Gastrocnemius medialis (tissue), 4 donors: ENCODE measurements at regions not wholly inside any gene's neighbourhood (a gene's known extent, or its start where the extent isn't known, plus 50 kb on each side); places are given as distances from the start of the nearest gene placed in this dataset.

Experiments used
- ATAC-seq, 2 donors: fragments of 150-250 bp; one replicate each; pipeline ENCODE4 v1.9.1; 2016
- DNase-seq, 2 donors: peaks; one replicate each; pipeline ENCODE4 v3.0.0-alpha.2; 2019
- H3K27ac ChIP-seq, 4 donors: fragments of 200-600 bp; sonication (generic); 1 replicate in 1 of 4; 2 replicates in 3 of 4; pipeline ENCODE4 v1.5.1; 2016 to 2018; ENCODE audit warnings: mild to moderate bottlenecking in 2 of 4, moderate library complexity in 1 of 4
- H3K27me3 ChIP-seq, 3 donors: fragments of 200-600 bp; sonication (generic) in 2 of 3; 1 replicate in 1 of 3; 2 replicates in 2 of 3; pipeline versions ENCODE4 v1.5.1 to v1.6.0; 2016 to 2019; ENCODE audit warnings: mild to moderate bottlenecking in 1 of 3, moderate library complexity in 1 of 3
- H3K36me3 ChIP-seq, 2 donors: fragments of 200-600 bp; sonication (generic) in 1 of 2; one replicate each; pipeline ENCODE4 v1.5.1; 2017 to 2018
- H3K4me1 ChIP-seq, 2 donors: fragments of 200-600 bp; sonication (generic) in 1 of 2; one replicate each; pipeline ENCODE4 v1.5.1; 2016 to 2017; ENCODE audit warnings: mild to moderate bottlenecking in 2 of 2
- H3K4me3 ChIP-seq, 4 donors: fragments of 200-600 bp; sonication (generic) in 3 of 4; 1 replicate in 1 of 4; 2 replicates in 3 of 4; pipeline ENCODE4 v1.5.1; 2016 to 2019; ENCODE audit warnings: mild to moderate bottlenecking in 2 of 4
- H3K9me3 ChIP-seq, 3 donors: fragments of 200-600 bp; sonication (generic) in 2 of 3; 1 replicate in 1 of 3; 2 replicates in 2 of 3; pipeline ENCODE4 v1.5.1; 2016 to 2019
- CTCF ChIP-seq, 5 experiments: fragments of 450-650 bp in 3 of 5; fragments of 200-600 bp in 2 of 5; sonication (generic) in 2 of 5; IDR thresholded peaks in 4 of 5; conservative IDR thresholded peaks in 1 of 5; 1 replicate in 4 of 5; 2 replicates in 1 of 5; pipeline ENCODE4 v1.5.1; 2016 to 2019; ENCODE audit warnings: antibody characterized with exemption in 5 of 5, mild to moderate bottlenecking in 3 of 5, moderate library complexity in 3 of 5
- POLR2A ChIP-seq, 2 donors: fragments of 450-650 bp; IDR thresholded peaks; one replicate each; pipeline ENCODE4 v1.6.1; 2017; ENCODE audit warnings: antibody characterized with exemption in 2 of 2, mild to moderate bottlenecking in 2 of 2, moderate library complexity in 2 of 2
- in situ Hi-C, 4 donors: fragments of 200-750 bp; cut with MboI; loops; one replicate each; pipeline versions ENCODE4 v1.15.0 to v1.8.0; 2017; ENCODE audit warnings: low sequenced_read_pairs in 4 of 4
- intact Hi-C: fragments of 100-400 bp; cut with DNase I; formaldehyde crosslinking; loops from one replicate; pipeline ENCODE4 v1.15.1; 2023; ENCODE audit warnings: low total_unique reads

- intact Hi-C loops: no loop called here
- no peak for ATAC-seq
- no peaks in the 10 kb centered on the region for H3K9me3 ChIP-seq
- H3K4me3 ChIP-seq: no peak overlapping the region
- in situ Hi-C loops: no loop called here
- TF ChIP-seq POLR2A (IDR thresholded peaks at IDR 0.05) (no peak), CTCF (IDR thresholded peaks at IDR 0.05 in 4 of 5, conservative IDR thresholded peaks at IDR 0.05 in 1 of 5) (no peak)
- no peaks in the 10 kb centered on the region for H3K4me1 ChIP-seq
- H3K27ac ChIP-seq: no peak overlapping the region
- no peak for DNase-seq
- no peaks in the 10 kb centered on the region for H3K27me3 ChIP-seq
- H3K36me3 ChIP-seq: no peaks in the 10 kb centered on the region
Measured at GRCh38 chrX:39550795-39551361, 546.9 kb downstream of the BCOR start.

GRCh38 chrX:39551762-39552161 is 546.0 kb downstream of the BCOR start:
- no peaks in the 10 kb centered on the region for H3K4me1 ChIP-seq
- ATAC-seq (no peak), DNase-seq (no peak)
- no peaks in the 10 kb centered on the region for H3K27me3 ChIP-seq
- TF ChIP-seq CTCF (IDR thresholded peaks at IDR 0.05 in 4 of 5, conservative IDR thresholded peaks at IDR 0.05 in 1 of 5) (no peak), POLR2A (IDR thresholded peaks at IDR 0.05) (no peak)
- no peaks in the 10 kb centered on the region for H3K36me3 ChIP-seq
- H3K27ac ChIP-seq: no peak overlapping the region
- intact Hi-C loops: no loop called here
- H3K4me3 ChIP-seq: no peak overlapping the region
- no peaks in the 10 kb centered on the region for H3K9me3 ChIP-seq
- in situ Hi-C loops: no loop called here

- Histone ChIP-seq H3K4me3 (no peak overlapping the region), H3K9me3 (no peaks in the 10 kb centered on the region), H3K27me3 (no peaks in the 10 kb centered on the region), H3K36me3 (no peaks in the 10 kb centered on the region), H3K27ac (no peak overlapping the region), H3K4me1 (no peaks in the 10 kb centered on the region)
- in situ Hi-C loops (no loop called here), intact Hi-C loops (no loop called here)
- TF ChIP-seq POLR2A (IDR thresholded peaks at IDR 0.05) (no peak), CTCF (IDR thresholded peaks at IDR 0.05 in 4 of 5, conservative IDR thresholded peaks at IDR 0.05 in 1 of 5) (no peak)
- no peak for ATAC-seq
- DNase-seq: no peak
Measured at GRCh38 chrX:39555431-39555830, 542.3 kb downstream of the BCOR start.

- Histone ChIP-seq H3K4me1 (no peaks in the 10 kb centered on the region), H3K9me3 (no peaks in the 10 kb centered on the region), H3K36me3 (no peaks in the 10 kb centered on the region), H3K27me3 (no peaks in the 10 kb centered on the region), H3K27ac (no peak overlapping the region), H3K4me3 (no peak overlapping the region)
- TF ChIP-seq POLR2A (IDR thresholded peaks at IDR 0.05) (no peak), CTCF (IDR thresholded peaks at IDR 0.05 in 4 of 5, conservative IDR thresholded peaks at IDR 0.05 in 1 of 5) (no peak)
- in situ Hi-C loops: no loop called here
- intact Hi-C loops: no loop called here
- ATAC-seq: no peak
- DNase-seq: no peak
Measured at GRCh38 chrX:39556056-39556455, 541.7 kb downstream of the BCOR start.

- in situ Hi-C loops: no loop called here
- Histone ChIP-seq H3K4me3 (no peak overlapping the region), H3K27me3 (no peaks in the 10 kb centered on the region), H3K4me1 (no peaks in the 10 kb centered on the region), H3K36me3 (no peaks in the 10 kb centered on the region), H3K27ac (no peak overlapping the region), H3K9me3 (no peaks in the 10 kb centered on the region)
- DNase-seq: no peak
- TF ChIP-seq POLR2A (IDR thresholded peaks at IDR 0.05): no peak
- TF ChIP-seq CTCF (IDR thresholded peaks at IDR 0.05 in 4 of 5, conservative IDR thresholded peaks at IDR 0.05 in 1 of 5): no peak
- intact Hi-C loops: no loop called here
- ATAC-seq: no peak
Measured at GRCh38 chrX:39559229-39559628, 538.5 kb downstream of the BCOR start.
